AG20443 (cell line): ENCODE measurements at regions not wholly inside any gene's neighbourhood (a gene's known extent, or its start where the extent isn't known, plus 50 kb on each side); places are given as distances from the start of the nearest gene placed in this dataset.
"Not testable (repeated sequence)": the region's sequence is repeated elsewhere in the genome, so short reads cannot be mapped to it uniquely, and the experiment has no call there.

Experiments used
- DNase-seq: peaks from one replicate; pipeline ENCODE4 v3.0.0; 2012; ENCODE audit warnings: low spot score, mixed read lengths

DNA sequence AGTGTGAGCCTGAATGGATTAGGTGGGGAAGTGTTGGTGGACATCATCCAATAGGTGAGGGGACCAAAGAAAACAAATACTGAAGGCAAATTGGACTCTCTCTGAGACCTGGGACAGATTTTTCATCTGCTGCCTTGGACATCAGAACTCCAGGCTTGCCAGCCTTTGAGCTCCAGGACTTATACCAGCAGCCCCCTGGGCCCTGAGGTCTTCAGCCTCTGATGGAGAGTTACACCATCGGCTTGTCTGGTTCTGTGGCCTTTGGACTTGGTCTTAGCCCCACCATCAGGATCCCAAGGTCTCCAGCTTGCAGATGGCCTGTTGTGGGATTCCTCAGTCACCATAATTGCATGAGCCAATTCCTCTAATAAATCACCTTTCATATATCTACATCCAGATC, 80.8 kb upstream of the SLC8A3 start:
- DNase-seq: no peak

DNA sequence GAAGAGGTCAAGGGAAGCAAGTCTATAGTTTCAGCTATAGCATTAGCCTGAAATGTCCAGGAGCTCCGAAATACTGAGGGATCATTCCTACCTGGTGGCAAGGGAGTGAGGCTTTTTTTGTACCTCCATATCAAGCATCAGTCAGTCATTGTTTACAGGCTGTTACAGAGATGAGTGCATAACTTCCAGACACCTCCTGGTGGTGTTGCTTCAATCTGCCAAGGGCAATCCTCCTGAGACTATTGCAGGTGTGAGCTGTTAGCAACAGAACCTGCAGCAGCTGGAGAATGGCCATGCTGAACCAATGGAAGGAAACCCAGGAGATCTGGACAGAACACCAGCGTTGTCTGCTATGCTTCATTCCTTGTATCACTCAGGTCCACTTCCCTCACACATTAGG, 80.0 kb upstream of the SLC8A3 start:
- no peak for DNase-seq

DNA sequence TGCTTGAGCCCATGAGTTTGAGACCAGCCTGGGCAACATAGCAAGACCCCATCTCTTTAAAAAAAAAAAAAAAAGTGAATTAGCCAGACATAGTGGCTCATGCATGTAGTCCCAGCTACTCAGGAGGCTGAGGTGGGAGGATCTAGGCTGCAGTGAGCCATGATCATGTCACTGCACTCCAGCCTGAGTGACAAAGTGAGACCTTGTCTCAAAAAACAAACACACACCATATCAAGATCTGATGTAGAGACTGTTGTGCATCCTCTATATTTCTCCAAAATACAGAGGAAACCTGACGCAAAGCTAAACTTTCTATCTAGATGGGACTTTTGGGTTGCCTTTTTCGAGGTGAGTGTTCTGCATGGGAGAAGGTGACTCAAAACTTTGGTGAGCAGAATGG, 77.4 kb upstream of the SLC8A3 start:
- DNase-seq: no peak

DNA sequence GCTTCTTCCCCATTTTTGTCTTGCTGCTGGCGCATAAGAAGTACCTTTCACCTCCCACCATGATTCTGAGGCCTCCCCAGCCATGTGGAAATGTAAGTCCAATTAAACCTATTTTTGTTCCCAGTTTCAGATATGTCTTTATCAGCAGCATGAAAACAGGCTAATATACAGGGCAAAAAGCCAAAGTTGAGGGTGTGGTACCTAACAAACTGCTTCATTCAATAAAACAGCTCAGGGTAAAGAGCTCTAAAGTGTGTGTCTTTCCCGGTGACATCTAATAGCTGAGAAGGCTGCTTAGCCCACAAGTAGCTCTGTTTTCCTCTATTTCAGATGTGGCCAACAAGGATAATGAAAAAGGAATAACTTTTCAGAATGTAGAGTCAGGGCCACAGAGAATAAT, 76.7 kb upstream of the SLC8A3 start:
- DNase-seq: no peak

DNA sequence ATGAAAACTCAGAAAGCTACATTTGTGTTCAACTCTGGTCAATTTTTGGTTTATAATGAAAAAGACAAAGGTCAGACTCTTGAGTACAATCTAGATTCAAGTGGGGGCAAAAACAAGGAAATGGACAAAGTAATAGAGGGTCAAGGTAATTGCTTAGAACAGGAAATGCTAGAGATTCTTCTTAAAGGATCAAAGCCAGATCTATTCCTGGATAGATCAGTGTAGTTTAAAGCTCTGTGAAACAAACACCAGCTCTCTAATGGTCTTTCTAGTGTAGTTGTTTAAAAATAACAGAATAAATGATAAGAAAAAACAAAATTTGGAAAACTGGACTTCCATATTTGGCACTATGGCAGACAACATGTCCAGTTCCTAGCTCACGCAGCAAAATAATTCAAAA, 70.7 kb upstream of the SLC8A3 start:
- no peak for DNase-seq

DNA sequence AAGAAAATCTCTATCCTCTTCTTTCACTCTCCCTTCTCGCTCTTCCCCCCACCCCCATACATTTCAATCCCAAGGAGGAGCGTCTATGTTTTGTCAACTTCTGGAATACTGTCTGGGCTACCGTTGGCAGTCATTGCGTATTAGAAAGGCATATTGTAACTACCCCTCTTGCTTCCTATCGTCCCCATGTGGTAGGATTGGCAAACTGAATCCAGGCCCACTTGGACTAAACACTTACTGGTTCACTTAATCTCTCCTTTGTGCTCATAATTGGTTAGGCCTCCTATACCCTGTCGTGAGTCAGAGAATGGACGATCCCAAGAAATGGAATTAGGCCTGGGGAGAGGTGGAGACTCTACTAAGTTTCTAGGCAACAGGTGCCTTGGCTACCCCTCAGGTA, 68.8 kb upstream of the SLC8A3 start:
- DNase-seq: no peak

DNA sequence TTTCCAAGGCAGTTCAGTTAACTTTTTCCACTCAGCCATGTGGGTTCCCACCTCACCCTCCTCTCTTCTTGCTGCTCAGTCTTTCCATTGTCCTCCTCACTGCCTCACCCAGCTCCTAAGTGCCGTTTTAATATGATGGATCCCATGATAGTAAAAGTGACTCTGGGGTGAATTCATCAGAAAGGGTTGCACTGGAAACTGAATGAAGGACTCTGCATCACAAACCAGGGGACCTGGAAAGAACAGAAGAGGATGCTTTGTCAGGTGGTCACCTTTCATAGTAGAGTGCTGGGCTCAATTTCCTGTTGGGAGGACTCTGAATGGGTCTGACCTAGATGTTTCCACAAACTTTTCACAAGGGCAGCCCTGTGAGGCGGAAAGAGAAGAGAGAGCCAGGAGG, 67.8 kb upstream of the SLC8A3 start:
- no peak for DNase-seq

DNA sequence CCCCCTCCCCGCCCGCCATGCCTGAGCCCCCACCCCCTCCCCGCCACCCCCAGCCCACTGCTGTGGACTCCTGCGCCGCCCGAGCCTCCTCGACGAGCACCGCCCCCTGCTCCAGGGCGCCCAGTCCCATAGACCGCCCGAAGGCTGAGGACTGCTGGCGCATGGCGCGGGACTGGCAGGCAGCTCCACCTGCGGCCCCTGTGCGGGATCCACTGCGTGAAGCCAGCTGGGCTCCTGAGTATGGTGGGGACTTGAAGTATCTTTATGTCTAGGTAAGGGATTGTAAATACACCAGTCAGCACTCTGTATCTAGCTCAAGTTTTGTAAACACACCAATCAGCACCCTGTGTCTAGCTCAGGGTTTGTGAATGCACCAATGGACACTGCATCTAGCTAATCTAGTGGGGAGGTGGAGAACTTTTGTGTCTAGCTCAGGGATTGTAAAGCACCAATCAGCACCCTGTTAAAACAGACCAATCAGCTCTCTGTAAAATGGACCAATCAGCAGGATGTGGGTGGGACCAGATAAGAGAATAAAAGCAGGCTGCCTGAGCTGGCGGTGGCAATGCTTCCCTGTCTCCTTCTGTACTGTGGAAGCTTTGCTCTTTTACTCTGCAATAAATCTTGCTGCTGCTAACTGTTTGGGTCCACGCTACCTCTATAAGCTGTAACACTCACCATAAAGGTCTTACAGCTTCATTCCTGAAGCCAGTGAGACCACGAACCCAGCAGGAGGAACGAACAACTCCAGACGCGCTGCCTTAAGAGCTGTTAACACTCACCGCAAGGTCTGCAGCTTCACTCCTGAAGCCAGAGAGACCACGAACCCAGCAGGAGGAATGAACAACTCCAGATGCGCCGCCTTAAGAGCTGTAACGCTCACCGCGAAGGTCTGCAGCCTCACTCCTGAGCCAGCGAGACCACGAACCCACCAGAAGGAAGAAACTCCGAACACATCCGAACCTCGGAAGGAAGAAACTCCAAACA, 66.6 kb upstream of the SLC8A3 start:
- not testable (repeated sequence) for DNase-seq

DNA sequence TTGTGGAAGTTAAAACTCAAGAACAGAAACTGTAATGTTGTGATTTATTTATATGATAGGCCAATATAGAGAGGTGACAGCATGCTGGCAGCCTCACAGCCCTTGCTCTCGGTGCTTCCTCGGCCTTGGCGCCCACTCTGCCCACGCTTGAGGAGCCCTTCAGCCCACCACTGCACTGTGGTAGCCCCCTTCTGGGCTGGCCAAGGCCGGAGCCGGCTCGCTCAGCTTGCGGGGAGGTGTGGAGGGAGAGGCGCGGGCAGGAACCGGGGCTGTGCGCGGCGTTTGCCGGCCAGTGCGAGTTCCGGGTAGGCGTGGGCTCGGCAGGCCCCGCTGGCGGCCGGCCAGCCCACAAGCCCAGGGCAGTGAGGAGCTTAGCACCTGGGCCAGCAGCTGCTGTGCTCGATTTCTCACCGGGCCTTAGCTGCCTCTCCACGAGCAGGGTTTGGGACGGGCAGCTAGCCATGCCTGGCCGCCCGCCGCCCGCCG, 65.8 kb upstream of the SLC8A3 start:
- DNase-seq: peak; percentile 23

DNA sequence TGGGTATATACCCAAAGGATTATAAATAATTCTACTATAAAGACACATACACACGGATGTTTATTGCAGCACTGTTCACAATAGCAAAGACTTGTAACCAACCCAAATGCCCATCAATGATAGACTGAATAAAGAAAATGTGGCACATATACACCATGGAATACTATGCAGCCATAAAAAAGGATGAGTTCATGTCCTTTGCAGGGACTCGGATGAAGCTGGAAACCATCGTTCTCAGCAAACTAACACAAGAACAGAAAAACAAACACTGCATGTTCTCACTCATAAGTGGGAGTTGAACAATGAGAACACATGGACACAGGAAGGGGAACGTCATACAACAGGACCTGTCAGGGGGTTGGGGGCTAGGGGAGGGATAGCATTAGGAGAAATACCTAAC, 64.8 kb upstream of the SLC8A3 start:
- not testable (repeated sequence) for DNase-seq

DNA sequence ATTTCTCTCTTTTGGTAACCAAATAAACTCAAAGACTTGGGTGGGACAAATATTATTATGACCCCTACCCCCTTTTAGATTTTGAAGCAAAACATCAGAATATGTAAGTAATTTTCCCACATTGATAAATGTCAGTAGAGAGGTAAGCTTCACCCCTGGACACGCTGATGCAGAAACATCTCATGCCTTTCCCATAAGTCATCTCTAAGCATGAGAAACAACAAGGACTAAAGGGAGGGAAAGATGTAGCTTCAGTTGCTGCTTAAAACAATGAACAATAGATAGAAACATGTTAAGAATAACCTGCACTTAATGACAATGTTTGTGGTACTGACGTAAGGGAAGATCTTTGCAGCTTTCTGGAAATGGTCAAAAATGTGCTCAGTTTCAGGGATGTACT, 56.3 kb upstream of the SLC8A3 start:
- DNase-seq: no peak

DNA sequence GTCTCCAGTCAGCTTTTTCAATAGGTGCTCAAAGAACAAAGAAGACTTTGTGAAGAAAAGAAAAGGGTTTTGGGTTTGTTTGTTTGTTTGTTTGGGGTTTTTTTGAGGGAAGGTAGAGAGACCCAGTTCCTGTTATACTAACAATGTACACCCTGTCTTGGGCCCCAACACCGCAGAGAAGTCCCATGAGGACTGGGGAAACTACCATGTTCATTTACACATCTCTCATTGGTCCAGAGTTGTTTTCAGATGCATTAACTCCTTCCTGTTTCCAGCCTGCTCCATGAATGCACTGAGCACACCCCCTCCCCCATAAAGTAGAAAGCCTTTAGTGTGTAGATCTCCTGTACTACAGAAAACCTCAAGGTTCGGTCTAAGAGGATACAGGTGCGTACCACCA, 51.1 kb upstream of the SLC8A3 start:
- no peak for DNase-seq

DNA sequence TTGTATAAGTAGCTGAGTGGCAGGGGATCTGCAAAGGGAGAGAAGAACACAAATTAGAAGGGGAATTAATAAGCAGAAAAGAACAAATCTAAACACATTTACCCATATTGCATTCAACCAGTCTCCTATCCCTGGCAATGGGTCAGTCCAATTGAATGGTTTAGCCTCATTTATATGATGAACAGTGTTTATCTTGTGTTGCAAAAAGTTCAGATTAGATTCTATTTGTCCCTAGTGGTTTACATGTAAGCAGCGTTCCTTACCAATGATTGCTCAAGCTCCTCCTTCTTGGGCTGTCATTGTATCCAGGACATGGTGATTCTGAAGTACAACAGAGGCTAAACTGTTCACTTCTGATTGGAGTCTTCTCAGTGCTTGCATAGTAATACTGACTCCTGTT, 49.9 kb upstream of the SLC8A3 start:
- DNase-seq: not testable (repeated sequence)
